Neural cell (in vitro differentiated cells): ENCODE measurements at regions not wholly inside any gene's neighbourhood (a gene's known extent, or its start where the extent isn't known, plus 50 kb on each side); places are given as distances from the start of the nearest gene placed in this dataset.

Source experiments
- CTCF ChIP-seq: fragments of 450-650 bp; IDR thresholded peaks from 2 replicates; pipeline ENCODE4 v1.5.1; 2014; ENCODE audit warnings: antibody characterized with exemption, mild to moderate bottlenecking, moderate library complexity; ENCODE audit not compliant: poor library complexity, severe bottlenecking
- EP300 ChIP-seq: fragments of 450-650 bp; conservative IDR thresholded peaks from 2 replicates; pipeline ENCODE4 v1.6.1; 2014; ENCODE audit warnings: antibody characterized with exemption, mild to moderate bottlenecking, moderate library complexity; ENCODE audit not compliant: poor library complexity, severe bottlenecking
- EZH2 ChIP-seq: fragments of 200-600, 300-800 bp; shearing (Covaris generic), sonication (generic); IDR thresholded peaks from 2 replicates; pipeline ENCODE4 v1.6.1; 2014; ENCODE audit warnings: antibody characterized with exemption, low read length, borderline replicate concordance, mild to moderate bottlenecking; ENCODE audit not compliant: insufficient read depth, poor library complexity, severe bottlenecking
- MXI1 ChIP-seq: fragments of 450-650 bp; conservative IDR thresholded peaks from 2 replicates; pipeline ENCODE4 v1.6.1; 2014; ENCODE audit warnings: antibody characterized with exemption, mild to moderate bottlenecking; ENCODE audit not compliant: poor library complexity, severe bottlenecking
- POLR2AphosphoS5 ChIP-seq: IDR thresholded peaks from 2 replicates; pipeline ENCODE4 v1.6.1; 2012
- RAD21 ChIP-seq: fragments of 450-650 bp; conservative IDR thresholded peaks from 2 replicates; pipeline ENCODE4 v1.6.1; 2014; ENCODE audit warnings: antibody characterized with exemption, mild to moderate bottlenecking, moderate library complexity
- REST ChIP-seq: IDR thresholded peaks from 2 replicates; pipeline ENCODE4 v1.6.1; 2012; ENCODE audit warnings: borderline replicate concordance
- SMC3 ChIP-seq: fragments of 450-650 bp; conservative IDR thresholded peaks from 2 replicates; pipeline ENCODE4 v1.6.1; 2014; ENCODE audit warnings: antibody characterized with exemption, mild to moderate bottlenecking, moderate library complexity; ENCODE audit not compliant: poor library complexity
- TAF1 ChIP-seq: IDR thresholded peaks from 2 replicates; pipeline ENCODE4 v1.6.1; 2012; ENCODE audit warnings: low read depth

GRCh38 chr3:64340641-64341101 is 115.4 kb upstream of the PRICKLE2 start:
- TF ChIP-seq TAF1 (no peak), EZH2 (no peak), POLR2AphosphoS5 (no peak), CTCF (no peak), MXI1 (no peak), EP300 (no peak), RAD21 (no peak), REST (peak; percentile 39), SMC3 (no peak)
